Activated CD4-positive, alpha-beta T cell treated with anti-CD3 and anti-CD28 coated beads, Interleukin-2, Interleukin-4, amounts not matched to agents 100 ng/mL and 50 ng/mL, durations not matched to agents 16 hours and 8 hours (primary cell): ENCODE measurements at regions not wholly inside any gene's neighbourhood (a gene's known extent, or its start where the extent isn't known, plus 50 kb on each side); places are given as distances from the start of the nearest gene placed in this dataset.
"Not testable (repeated sequence)": the region's sequence is repeated elsewhere in the genome, so short reads cannot be mapped to it uniquely, and the experiment has no call there.

ENCODE experiments used
- DNase-seq: peaks from one replicate; pipeline ENCODE4 v3.0.0-alpha.2; 2020; ENCODE audit warnings: low spot score

DNA sequence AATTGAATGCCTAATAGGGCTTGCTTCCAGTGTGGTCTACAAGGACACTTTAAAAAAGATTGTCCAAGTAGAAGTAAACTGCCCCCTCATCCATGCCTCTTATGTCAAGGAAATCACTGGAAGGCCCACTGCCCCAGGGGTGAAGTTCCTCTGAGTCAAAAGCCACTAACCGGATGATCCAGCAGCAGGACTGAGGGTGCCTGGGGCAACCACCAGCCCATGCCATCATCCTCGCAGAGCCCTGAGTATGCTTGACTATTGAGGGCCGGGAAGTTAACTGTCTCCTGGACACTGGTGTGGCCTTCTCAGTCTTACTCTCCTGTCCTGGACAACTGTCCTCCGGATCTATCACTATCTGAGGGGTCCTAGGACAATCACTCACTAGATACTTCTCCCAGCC, 411.5 kb downstream of the TENT5A start:
- no peak for DNase-seq

DNA sequence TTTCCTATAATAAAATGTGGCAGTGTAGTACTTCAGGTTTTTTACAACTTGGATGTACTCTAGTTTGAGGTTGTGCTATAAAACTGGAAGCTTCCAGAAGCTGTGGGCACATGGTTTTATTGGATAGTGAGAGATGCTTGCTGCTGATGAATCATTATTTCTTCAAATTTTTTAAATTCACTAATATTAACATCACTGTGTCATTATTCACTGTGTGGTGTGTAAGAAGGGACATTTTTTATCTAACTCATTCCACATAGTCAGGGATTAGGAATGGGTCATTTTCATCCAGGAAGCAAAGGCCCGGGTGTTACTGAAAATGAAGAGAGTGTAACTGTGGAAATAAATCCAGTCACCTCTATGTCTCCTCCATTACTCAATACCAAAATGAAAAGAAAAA, 421.0 kb downstream of the TENT5A start:
- DNase-seq: no peak

DNA sequence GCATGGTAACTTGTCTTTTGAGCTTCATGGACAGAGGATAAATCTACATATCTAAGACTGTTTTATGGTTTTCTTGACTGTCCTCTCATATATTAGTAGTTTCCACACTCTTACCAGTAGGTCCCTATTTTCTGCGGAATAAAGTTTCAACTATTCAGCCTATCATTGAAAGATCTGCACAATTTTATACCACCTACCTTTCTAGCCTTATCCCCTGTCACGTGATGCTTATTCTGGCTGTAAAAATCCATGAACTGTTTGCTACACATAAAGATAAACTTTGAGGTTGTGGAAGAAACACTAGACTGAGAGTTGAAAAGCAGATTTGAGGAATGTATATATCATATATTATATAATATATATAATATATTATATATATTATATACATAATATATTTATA, 423.8 kb downstream of the TENT5A start:
- no peak for DNase-seq

DNA sequence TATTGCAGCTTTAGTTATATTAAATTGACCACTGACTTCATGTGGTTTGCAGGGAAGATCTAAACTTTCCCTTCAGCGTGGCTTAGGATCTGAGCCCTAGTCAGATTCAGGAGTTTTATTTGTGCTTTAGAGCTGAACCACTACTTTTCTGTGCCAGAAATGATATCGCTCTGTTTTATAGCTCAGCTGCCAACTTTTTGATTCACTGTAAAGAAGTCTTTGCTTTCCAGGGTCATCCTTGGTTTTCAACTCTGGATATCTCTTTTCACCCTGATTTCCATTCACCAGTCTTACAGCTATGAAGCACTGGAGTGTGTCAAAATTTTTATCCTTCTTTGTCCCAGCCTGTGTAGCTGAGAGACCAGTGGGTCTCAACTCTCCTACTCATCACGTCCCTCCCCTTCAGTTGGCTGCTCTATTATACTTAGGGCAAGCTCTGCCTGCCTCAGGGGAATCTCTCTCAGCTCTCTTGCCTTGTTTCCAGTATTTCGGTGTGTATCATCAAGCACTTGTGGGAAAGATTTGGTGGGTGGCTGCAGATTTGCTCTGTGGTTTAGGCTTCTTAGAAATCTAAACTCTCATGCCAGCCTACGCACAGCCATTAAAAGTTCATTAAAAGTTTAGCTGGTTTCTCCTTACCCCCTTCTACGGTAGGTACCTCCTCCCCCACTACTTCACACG, 425.5 kb downstream of the TENT5A start:
- no peak for DNase-seq

DNA sequence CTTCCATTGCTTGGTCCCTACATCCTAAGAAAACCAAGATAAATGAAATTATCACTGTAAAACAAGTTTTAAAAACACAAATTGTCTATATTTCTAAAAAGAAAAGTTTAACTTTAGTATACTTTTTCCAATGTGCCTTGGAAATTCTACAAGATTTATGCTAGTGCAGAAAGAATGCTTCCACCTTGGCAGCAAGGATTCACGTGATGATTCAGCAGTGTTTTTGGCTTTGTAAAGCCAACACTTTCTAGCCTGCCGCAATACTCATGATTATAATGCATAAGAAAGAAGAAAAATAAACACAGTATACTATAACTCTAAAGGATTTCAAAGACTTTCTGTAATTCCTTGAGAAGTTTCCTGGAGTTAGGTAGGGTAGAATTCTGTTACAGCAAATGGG, 442.7 kb downstream of the TENT5A start:
- DNase-seq: no peak

DNA sequence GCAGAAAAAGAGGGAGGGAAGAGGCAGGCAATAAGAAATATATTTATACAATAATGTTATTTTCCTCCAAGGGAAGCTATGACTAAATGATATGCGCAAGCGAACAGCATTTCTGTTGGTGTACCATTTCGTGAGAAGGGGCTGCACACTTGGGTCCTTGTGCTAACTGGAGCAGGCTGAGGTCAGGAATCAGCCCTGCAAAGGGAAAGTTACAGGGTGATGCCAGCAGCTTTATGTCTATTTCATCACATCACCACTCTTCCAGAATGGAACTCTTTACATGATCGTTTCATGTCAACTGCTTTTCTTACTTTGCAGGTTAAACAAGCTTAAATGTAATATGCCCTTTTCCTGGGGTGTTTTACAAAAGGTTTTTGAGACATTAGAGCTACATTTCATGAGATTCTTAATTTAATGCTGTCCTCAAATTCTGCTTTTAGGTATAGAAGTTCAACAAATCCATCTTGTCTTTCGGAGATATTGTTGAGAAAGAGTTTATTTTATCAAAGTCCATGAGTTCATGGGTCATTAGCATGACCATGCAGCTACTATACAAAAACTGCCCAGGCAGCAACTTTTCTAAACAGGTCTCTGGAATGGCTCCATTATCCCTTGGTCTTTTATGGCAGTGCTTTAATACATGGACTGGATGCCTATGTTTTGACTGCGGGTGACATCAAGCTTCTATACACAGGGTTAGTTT, 443.8 kb downstream of the TENT5A start:
- no peak for DNase-seq

DNA sequence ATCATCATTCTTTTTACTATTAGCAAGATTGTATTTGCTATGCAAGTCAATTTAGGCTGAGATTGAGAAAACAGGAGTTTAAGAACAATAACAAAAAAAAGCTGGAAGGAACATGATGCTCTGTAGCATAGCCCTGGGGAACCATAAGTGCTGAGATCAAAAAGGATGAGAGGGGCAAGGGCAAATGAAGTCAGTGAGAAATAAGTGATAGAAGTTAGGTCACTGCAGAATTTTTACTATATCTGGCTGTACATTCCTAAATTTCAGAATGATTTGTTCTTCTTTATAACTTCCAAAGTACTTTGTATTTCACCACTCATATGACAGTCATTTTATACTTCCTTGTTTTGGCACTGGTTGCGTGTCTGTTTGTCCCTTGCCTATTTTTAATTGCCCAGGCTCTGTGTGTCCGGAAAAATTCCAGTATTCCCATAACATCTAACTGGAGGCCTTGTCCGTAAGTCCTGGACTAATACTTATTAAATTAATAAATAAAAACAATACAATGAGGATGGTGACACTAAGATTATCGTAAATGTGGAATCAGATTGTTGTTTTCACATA, 444.7 kb downstream of the TENT5A start:
- DNase-seq: no peak

DNA sequence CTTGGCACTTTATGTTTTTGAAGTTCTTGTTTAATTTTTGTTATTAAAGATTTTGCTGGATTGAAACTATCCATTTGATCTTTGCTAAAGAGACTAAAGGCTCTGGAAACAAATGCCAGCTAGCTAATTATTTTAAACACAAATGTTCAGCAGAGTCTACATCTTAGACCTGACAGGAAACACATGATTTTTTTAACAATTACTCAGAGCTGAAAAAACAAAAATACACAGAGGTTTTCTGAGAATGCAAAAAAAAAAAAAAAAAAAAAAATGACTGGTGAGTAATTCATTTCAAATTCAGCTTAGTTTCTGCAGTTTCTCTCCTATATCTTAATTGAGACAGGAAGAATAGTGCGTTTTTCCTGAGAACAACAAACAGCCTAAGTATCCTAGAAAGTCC, 448.0 kb downstream of the TENT5A start:
- no peak for DNase-seq

DNA sequence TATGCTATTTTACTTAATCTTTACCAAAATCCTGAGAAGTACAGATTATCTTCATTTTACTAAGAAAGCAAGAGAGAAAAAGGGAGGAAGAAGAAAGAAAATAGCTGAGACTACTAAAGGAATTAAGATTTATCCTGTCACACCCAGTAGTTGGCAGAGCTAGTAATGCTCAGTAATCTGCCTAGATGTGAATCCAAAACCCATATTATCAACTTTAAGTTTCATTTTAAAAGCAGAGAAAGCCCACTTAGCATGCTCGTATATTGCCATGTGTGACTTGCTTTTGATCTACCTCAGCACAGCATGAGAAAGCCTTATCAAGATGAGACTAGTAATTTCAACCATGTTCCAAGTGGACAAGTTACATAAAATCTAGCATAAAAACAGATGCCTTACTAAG, 451.5 kb downstream of the TENT5A start:
- DNase-seq: no peak

DNA sequence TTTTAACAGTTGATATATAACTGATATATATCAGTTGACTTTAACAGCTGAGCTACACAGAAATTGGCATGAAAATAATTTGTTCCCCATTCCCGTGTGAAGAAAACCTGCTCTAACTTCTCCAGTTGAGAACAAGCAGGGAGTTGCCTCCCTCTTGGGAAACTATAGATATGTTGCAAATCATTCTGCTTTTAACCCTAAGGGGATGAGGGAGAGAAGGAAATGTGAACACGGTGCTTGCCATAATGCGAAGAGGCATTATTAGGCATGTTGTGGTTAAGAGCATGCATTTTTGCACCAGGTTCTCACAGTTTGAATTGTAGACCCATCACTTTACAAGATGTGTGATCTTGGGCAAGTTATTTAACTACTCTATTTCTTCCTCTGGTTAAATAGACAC, 453.7 kb downstream of the TENT5A start:
- DNase-seq: no peak

DNA sequence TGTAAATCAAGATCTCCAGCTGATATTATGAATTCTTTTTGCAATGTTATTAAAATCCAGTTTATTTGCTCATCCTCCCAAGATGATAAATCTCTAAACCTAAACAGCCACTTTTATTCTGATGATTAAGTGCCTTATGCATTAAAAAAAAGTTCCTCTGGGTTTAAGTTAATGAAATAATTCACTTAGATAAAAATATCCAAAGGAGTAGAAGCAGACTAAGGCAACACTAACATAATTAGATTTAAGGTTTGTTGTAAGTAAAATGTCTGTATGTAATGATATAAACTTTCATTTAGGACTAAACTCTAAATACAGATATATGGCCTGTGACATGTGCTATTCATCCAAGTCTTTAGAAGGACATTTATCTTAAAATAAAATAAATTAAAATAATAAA, 457.2 kb downstream of the TENT5A start:
- DNase-seq: no peak

DNA sequence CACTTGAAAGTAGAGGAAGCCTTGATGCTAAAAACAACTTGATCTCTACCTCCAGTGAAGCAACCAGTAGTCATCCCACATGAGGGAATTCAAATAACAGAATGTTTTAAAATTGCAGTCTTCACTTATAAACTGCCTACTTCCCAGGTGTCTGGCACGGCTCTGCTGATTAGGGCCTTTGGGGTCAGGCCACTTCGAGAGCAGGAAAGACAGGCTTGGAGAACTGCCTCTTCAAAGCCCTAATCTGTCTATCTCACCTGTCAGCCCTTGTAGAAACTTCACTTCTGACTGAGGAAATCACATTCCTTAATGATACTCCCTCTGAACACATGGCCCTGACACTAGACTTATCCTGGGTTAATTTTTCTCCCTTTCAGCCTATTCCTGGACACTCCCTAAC, 458.6 kb downstream of the TENT5A start:
- DNase-seq: no peak

DNA sequence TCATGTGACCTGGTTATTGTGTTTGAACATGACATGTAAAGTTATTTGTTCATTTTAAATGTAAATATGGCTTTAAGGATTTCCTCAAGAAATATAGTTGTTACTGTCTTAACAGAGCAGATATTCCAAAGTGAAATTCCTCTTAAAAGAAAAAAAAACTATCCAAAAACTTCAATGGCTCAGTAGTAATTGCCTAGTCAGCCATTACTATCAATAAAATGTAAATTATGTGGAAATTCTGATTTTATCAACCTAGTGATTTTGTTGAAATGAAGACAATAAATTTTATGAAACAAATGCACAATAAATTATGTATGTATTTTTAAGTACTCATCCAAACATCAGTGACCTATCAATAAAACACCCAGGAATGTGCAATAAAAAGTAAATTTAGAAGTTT, 463.3 kb downstream of the TENT5A start:
- no peak for DNase-seq

DNA sequence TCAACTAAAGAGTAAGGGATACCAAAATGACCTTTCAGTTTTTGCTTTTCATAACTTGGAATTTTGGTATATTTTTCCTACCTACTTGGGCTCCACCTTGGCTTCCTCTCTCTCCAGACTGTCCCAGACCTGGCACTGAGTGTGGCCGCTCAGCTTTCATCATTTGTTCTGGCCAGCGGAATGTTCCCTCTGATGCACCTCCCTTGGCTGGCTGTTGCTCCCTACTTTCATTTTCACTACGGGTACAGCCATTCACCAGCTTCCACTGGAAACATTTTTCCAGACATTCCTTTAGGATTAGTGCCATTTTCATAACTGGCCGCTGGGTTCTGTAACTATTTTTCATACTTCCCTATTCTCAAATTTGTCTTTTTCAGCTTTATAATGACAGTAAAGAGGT, 487.4 kb downstream of the TENT5A start:
- DNase-seq: no peak

DNA sequence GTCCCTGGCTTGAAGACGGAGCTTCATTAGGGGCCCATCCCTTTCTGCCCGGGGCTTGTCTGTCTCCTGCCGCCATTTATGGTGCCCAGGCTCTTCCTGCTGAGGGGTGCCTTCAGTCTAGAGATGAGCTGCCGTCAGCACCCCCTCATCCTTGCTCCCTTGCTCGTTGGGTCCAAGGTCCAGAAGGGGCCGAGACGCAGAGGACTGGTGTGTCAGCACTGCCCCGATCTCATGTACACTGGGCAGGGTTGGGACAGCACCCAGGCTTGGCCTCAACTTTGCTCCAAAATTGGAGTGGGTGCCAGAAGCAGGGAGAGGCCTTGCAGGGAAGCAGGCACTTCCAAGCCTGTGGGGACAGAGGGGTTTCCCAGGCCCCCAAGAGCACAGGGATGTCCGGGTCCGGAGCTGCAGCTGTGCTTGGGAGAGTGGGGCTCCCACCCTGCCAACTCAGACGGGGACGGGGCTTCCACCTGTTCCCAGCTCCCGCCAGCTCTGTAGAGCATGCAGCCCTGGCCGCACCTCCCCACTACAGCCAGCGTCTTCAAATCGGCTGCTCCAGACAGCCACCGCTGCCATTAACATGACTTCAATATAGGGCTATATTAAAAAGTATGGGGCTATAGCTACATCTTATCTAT, 488.8 kb downstream of the TENT5A start:
- no peak for DNase-seq

DNA sequence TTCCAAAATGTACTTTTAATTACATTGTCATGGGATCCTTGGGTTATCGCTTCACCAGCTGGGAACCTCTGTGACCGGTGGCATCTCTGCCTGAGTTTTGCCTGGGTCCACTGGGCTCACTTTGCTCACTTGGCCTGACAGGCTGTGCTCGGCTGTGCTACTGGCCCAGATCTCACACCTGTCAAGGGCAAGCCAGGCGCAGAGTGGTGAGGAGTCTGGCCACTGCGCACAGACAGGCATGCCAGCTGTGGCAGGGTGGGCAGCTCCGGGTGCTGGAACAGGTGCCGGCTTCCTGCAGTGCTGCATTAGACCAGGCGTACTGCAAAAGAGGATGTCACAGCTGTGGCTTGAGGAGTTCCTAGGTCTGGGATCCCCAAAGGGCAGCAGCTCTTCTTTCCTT, 489.8 kb downstream of the TENT5A start:
- DNase-seq: no peak

DNA sequence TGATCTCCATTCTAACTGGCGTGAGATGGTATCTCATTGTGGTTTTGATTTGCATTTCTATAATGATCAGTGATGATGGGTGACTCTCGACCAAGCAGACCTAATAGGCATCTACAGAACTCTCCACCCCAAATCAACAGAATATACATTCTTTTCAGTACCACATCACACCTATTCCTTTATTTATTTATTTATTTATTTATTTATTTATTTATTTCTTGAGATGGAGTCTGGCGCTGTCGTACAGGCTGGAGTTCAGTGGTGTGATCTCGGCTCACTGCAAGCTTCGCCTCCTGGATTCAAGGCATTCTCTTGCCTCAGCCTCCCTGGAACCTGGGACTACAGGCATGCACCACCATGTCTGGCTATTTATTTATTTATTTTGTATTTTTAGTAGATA, 496.3 kb downstream of the TENT5A start:
- not testable (repeated sequence) for DNase-seq

DNA sequence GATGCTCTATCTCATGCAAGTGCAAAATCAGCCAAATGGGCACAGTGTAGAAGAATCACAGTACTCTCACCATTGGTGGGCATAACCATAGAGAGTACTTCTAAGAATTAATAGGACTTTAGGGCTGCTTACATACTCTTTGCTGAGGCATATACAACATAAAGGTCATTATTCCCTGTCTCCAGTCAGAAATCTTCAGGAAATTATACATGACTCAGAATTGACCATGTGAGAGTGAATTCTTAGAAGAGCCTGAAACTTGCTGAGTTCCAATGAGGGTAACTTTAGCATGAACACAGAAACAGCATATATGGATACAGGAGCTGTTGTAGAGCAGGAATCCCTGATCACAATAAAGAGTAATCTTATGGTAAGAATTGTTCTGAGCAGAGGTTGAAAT, 498.7 kb downstream of the TENT5A start:
- DNase-seq: no peak

DNA sequence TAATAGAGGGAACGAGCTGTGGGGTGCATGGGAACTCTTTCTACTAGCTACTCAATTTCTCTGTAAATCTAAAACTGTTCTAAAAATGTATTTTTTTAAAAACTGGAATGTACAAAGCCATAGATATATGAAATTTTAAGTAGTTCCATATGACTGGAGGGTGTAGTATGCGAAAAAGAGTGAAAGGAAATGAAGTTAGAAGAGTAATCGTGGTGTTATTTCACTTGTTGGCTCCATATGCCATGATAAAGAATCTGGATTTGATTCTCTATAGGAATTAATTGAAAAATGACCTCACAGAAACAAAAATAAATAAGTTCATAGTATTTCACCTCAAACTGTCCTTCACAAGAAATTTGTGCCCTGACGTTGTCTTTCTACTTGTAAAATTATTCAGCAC, 500.2 kb downstream of the TENT5A start:
- no peak for DNase-seq

DNA sequence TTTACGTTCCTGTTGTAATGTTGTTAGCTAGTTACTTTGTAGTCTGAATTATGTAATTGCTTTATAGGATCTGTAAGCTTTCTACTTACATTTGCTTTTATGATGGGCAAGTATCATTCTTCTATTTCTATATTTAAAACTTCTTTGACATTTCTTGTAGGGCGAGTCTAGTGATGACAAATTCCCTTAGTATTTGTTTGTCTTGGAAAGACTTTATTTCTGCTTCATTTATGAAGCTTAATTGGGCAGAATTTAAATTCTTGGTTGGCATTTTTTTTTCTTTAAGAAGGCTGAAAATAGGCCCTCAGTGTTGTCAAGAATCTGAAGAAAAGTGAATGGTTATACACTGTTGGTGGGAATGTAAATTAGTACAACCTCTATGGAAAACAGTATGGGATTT, 506.3 kb downstream of the TENT5A start:
- DNase-seq: no peak

DNA sequence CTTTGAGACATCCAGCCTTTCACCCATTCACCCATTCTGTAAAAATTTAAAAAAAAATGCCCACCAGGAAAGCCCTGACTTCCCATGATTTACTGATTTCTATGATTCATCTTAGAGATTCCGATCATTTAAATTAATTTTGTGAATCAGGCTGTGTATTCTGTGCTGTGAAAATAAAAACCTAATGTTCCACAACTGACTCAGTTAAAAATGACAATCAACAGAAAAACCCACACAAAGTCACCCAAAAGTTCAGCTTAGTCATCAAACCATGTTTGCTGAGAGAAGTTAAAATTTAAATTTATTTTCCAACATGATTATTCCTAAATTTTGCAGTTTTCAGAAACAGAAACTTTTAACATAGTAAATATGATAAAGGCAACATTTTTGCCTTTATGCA, 509.9 kb downstream of the TENT5A start:
- DNase-seq: no peak

DNA sequence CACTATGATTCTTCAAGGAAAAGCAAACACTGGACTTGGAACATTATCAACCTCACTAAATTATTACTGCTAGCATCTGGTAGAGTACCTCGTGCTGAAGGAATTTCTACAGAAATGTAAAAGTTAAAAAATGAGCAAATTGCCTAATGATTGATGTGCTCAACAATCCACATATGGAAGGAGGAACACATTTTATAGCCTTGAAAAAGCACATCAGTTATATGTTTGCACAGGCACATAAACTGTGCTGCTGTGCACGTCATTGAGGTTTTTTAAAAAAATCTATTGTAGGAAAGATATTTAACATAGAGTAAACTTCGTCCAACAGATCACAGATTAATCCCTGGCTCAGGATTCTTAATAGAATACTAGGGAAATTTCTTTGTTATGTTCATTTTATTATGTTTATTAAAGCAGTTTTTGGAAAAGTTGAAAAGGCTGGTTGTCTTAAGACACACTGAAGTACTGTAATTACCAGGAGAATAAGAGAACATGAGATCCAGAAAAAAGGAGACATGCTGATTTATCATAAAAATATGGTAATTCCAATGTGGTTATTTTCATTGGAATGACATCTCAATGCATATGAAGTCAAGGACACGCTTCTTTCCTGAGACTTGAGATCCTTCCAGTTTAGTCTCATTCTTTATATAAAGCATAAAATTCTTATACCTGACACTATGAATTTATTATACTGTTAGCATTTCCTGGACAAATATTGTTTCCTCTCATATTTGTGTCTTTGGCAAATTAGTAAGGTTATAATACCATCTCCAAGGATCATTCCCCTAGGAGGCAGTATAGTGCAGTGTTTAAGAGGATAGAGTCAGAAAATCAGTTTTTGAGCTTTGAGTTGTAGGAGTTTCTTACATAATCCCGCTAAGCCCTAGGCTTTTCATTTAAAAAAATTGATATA, 511.1 kb downstream of the TENT5A start:
- no peak for DNase-seq
